ENCODE measurements at regions not wholly inside any gene's neighbourhood (a gene's known extent, or its start where the extent isn't known, plus 50 kb on each side); places are given as distances from the start of the nearest gene placed in this dataset.
A peak's percentile ranks its signal among the peaks of the same experiment; 100 is the strongest.

DNA sequence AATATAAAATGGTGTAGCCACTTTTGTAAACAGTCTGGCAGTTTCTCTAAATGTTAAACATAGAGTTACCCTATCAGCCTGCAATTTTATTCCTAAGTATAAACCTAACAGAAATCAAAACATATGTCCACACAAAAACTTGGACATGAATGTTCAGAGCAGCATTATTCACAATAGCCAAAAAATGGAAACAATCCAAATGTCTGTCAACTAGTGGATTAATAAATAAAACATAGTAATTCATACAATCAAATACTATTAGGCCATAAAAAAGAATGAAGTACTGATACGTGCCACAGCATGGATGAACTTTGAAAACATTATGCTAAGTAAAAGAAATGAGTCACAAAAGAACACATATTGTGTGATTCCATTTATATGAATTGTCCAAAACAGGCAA is 196.5 kb downstream of the NUAK1 start:
- DNase-seq = no peak
- intact Hi-C loops (cut with DNase I) = no loop called here

GRCh38 chr12:105943525-105943924 is 195.2 kb downstream of the NUAK1 start:
- no peak for DNase-seq
- intact Hi-C loops (cut with DNase I) = no loop called here

DNA sequence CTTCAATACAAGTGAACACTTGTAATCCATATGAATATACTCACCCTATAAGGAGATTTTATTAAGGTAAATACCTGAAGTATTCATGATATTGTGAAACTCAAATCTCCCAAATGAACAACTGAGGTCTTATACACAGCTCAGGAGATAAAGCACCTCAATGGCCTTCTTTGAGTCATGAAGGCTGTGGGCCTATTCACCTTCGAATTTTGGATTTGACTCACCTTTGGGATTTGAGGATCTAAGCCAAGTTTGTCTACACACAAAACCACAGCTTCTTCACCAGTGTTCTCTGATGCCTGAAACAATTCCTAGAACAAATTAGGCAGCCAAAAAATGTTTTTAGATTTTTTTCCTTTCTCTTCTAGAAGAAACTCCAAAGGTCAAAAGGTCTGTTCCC is 194.1 kb downstream of the NUAK1 start:
- DNase-seq = no peak
- intact Hi-C loops (cut with DNase I) = no loop called here

GRCh38 chr12:105945880-105946279 is 192.9 kb downstream of the NUAK1 start:
- no peak for DNase-seq
- intact Hi-C loops (cut with DNase I) = no loop called here

- DNase-seq = no peak
- intact Hi-C loops (cut with DNase I) = no loop called here
Measured at GRCh38 chr12:105946493-105946901, 192.3 kb downstream of the NUAK1 start.

DNA sequence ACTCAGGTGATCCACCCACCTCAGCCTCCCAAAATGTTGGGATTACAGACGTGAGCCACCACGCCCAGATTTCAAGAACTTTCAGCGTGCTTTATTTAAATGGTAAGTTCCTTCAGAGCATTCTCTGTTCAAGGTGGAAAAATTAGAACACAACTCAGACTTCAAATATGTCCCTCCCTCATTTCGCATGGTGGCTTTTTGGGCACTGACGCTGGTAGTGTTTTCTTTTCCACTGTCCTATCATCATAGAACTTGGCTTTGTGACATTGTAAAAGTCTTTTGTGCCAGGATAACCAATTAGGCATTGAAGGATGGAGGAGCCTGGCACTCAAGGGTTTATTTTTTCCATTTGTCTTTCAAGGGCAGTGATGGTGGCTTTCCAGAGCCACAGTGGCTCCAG is 190.8 kb downstream of the NUAK1 start:
- DNase-seq = no peak
- intact Hi-C loops (cut with DNase I) = no loop called here

DNA sequence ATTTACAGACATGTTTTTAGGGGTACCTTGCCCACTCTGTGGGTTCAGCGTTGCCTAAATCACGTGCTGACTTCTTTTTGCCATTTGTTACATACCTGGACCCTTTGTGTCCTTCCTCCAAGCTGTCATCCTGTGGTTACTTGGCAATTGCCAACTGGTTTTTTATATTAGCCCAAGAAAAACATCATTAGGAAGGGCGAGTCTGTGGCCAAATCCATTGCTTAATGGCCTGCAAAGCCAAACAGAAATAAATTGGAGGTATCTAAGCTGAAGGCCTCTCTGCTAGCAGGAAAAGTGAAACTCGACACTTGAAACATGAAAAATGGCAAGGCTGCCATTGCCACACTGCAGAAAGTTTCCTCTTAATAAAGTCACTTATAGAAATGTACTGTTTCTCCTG is 190.4 kb downstream of the NUAK1 start:
- intact Hi-C loops (cut with DNase I) = no loop called here
- no peak for DNase-seq

DNA sequence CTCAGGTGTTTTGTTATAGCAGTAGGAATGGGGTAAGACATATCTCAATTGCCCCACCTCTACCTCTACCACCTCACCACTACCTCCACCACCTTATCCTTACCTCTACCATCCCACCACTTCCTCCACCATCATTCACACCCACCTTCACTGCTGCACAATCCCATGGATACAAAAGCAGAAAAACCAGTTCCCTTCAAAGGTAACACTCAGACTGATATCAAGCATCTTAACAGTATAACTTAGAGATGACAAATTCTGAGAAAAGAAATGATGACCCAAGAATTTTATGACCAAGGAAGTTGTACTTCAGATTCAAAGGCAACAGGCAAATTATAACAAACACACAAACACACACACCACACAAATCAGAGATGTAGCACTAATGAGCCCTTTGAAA is 189.4 kb downstream of the NUAK1 start:
- intact Hi-C loops (cut with DNase I) = no loop called here

DNA sequence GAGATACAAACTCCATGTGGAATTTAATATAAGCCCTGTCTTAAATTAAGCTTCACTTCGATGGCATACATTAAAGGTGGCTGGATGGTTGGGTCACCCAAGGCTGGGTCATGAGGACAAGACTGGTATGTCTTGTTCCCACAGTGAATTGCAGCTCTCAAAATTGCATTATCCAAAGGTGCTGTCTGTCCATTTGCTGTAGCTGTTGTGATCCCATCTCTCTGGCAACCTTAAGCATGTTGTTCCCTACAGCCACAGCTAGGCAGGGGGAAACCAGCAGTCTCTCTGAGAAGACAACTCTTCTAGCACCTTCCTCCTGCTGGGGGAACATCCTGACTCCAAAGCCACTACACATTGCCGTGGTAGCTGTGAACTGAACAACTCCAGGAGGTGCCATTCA is 187.0 kb downstream of the NUAK1 start:
- no peak for DNase-seq
- intact Hi-C loops (cut with DNase I) = no loop called here

More for the DNA sequence above, 189.4 kb downstream of the NUAK1 start:
- DNase-seq = no peak

- intact Hi-C loops (cut with DNase I) = no loop called here
- no peak for DNase-seq
Measured at GRCh38 chr12:105954951-105955931, 183.5 kb downstream of the NUAK1 start.

GRCh38 chr12:105955976-105956375 is 182.8 kb downstream of the NUAK1 start:
- intact Hi-C loops (cut with DNase I) = no loop called here
- DNase-seq = no peak

DNA sequence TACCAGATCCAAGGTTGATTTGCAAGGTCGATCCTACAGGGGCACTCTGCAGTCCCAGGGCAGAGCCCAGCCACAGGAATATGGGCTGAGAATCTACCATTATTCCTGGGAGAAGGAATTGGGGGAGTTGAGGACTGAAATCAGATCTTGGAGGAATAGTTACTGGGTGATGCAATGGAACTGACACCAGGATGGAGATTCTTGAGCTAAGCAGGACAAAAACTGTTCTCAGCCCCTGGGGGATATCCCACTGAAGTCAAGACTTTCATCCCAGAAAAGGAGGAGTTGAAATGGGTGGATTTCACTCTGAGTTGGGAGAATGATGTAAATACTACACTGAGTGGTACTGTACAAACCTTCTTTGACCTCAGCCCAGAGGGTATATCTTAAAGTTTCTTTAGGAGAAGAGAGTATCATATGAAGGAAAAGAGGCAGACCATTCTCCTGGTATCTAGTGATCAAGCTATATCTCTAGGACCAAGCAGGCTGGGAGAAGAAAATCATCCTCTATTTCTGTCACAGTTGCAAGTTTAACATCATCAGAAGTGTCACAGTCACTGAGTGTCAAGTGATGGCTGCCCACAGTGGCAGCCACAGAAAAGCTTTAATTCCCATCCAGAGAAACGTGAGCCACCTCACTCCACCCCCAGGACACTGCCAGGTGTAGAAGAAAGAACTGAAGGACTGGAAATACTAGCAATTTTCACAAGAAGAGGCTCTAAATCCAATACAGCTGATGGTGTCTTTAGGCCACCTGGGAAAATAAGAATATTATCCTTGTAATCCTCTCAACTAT is 181.9 kb downstream of the NUAK1 start:
- peak in 17 of 42 donors; percentile 11 to 57 (median 28) for DNase-seq
- intact Hi-C loops (cut with DNase I) = no loop called here

DNA sequence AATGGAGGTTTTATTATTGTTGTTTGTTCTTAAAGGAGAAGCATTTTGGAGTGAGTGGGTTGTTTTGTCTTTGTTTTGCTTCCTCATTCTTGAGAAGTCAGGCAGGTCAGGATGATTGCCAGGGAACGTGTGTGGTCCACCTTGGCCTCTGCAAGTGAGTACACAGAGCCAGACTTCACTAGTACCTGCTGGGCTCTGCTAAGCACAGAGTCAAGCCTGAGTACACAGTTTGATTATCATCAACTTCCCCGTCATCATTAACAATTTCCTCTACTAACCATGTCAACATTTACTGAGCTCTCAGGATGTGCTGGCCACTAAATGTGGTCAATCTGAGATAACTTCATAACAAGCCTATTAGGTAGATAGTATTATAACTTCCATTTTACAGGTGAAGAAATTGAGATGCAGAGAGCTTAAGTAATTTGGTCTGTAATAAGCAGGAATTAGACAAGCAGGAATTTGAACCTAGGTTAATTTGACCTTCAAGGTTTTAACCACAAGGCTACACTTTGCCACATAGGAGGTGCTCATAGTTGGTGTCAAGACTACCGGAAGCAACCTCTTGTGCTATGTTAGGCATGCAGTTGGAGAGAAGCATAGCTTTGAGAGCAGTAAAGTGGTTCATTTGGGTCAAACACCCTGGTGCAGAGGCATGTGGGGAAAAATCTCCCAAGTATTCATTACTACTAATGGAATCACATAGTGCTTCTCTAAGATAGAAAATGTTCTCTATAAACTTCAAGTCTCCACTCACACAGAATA is 178.3 kb downstream of the NUAK1 start:
- intact Hi-C loops (cut with DNase I) = no loop called here
- DNase-seq = no peak

DNA sequence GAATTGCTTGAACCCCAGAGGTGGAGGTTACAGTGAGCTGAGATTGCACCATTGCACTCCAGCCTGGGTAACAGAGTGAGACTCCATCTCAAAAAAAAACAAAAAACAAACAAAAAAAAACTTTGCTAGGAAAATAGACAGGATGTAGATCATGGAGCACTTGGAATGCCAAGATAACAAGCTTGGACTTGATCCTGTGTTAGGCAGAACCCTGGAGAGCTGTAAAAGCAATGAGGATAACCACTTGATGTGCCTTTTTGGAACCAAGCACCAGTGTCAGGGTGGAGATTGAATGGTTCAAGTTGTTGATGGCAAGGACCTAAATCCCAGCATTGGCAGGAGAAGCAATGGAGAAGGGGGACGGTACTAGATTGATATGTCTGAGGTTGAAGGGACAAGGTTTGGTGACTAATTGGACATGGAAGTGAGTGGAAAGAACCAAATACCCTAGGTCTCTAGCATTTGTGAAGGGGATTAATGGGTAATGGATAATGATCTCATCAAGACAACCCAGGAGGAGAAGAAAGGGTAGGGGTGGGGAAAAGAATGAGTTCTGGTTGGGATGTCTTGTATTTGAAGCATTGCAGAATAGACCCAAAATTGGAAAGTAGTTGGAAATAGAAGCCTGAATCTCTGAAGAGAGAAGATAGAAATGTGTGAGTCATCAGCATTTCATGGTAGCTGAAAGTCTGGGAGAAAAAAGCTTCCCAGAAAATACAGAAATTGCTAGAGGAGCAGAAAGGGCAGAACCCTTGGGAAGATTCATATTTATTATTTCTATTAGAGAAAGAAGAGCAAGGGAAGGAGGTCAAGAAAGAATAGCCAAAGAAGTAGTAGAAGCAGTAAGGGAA is 176.7 kb downstream of the NUAK1 start:
- intact Hi-C loops (cut with DNase I) = no loop called here
- DNase-seq = no peak

DNA sequence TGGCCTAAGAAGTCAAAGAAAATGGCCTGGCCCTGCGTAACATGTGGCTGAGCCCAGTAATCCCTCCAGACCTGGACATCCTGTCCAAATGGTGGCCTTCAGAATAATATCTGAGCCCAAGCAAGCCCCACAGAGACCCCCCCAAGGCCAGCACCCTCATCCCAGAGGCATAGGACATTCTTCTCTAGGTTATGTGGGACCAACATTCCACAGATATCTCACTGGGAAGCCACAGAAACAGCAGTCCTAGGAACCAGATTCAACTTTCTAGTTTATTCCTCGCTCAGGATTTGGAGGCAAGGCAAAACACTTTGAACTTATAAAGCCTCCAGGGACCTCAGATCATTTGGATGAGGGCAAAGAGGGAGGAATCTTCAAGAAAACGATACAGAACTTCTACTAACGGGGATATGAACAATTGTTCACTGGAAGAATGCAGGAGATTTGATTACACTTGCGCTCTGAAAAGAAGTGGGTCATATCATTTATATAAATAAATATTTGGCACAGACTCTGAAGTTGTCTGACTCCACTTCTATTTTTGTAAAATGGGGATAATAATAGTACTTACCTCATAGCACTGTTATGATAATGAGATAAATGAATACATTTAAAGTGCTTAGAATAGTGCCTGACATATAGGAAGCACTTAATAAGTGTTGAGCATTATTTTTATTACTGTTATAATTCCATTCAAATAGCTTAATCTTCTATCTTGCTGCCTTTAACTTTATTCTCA is 171.5 kb downstream of the NUAK1 start:
- intact Hi-C loops (cut with DNase I) = no loop called here
- no peak for DNase-seq

- DNase-seq = no peak
- intact Hi-C loops (cut with DNase I) = no loop called here
Measured at GRCh38 chr12:105968025-105968424, 170.7 kb downstream of the NUAK1 start.

DNA sequence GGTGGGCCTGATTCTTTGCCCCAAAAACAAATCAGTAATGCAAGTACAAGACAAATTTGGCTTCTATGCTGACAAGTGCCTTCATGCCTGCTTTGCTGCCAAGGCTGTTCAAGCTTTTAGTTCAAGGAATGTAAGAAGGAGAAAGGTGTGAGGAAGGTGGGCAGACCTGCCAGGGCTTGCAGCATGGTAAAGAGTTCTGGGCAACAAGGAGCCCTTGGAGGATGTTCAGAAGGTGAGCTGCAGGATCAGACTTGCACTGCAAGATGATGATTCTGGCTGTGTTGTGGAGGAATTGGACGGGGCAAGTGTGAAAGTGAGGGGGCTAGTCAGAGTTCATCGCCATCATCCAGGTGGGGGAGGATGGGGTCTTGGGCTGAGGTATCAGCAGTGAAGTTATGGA is 167.9 kb downstream of the NUAK1 start:
- DNase-seq = no peak
- intact Hi-C loops (cut with DNase I) = no loop called here

- intact Hi-C loops (cut with DNase I) = no loop called here
Measured at GRCh38 chr12:105974738-105975137, 164.0 kb downstream of the NUAK1 start.

More at GRCh38 chr12:105974738-105975137, 164.0 kb downstream of the NUAK1 start:
- no peak for DNase-seq
